GM12878 (cell line): ENCODE measurements at regions not wholly inside any gene's neighbourhood (a gene's known extent, or its start where the extent isn't known, plus 50 kb on each side); places are given as distances from the start of the nearest gene placed in this dataset.

ENCODE experiments used
- ATAC-seq: fragments of 200-7000 bp; cut with Tn5 transposase; 3 replicates; pipeline ENCODE4 v1.9.1; 2020; ENCODE audit warnings: mild to moderate bottlenecking, moderate library complexity
- BruUV-seq: library from RNA; stranded (reverse); fragments of 400-500 nt; replicated peaks from 2 replicates; lab custom pipeline; 2021; lab: Mats Ljungman, UMichigan
- CTCF ChIA-PET: fragments of 300-600 bp; sonication (Branson Sonifier 250); formaldehyde crosslinking; extraction: SDS; loops from one replicate; lab custom pipeline; 2021; ENCODE audit warnings: inconsistent platforms; lab: Yijun Ruan, JAX
- POLR2A ChIA-PET: fragments of 350-600 bp; formaldehyde crosslinking; extraction: SDS; loops from one replicate; lab custom pipeline; 2021; ENCODE audit warnings: inconsistent platforms; lab: Charles Lee
- RAD21 ChIA-PET: fragments of 300-600 bp; sonication (Branson Sonifier 250); formaldehyde crosslinking; loops from one replicate; lab custom pipeline; 2023; ENCODE audit warnings: antibody characterized with exemption; ENCODE audit not compliant: unreplicated experiment; lab: Charles Lee
- SMC1A ChIA-PET: fragments of 300-600 bp; sonication (Branson Sonifier 250); formaldehyde crosslinking; loops from one replicate; lab custom pipeline; 2023; ENCODE audit not compliant: unreplicated experiment, uncharacterized antibody; lab: Charles Lee
- DNase-seq: peaks from one replicate; pipeline ENCODE4 v3.0.0-alpha.2; 2011; ENCODE audit warnings: low read depth, low spot score
- FAIRE-seq: peaks from 3 replicates; lab custom pipeline; 2011; peaks lifted over from hg19 to GRCh38; lab: Jason Lieb, UNC
- H2AFZ ChIP-seq: 2 replicates; pipeline ENCODE4 v1.6.0; 2011; ENCODE audit warnings: low read depth, low read length, control low read depth; ENCODE audit not compliant: control insufficient read depth
- H3K27ac ChIP-seq: 2 replicates; pipeline ENCODE4 v1.5.1; 2011; ENCODE audit warnings: control low read depth; ENCODE audit not compliant: control insufficient read depth, insufficient read depth
- H3K27me3 ChIP-seq, 2 experiments: replicated peaks in 1 of 2; 2 replicates each; pipeline versions ENCODE4 v1.6.0 to v1.6.1; 2011; ENCODE audit warnings: low read length in 1 of 2; ENCODE audit not compliant: control insufficient read depth in 2 of 2, insufficient read depth in 2 of 2
- H3K36me3 ChIP-seq, 2 experiments: 2 replicates each; pipeline ENCODE4 v1.5.1; 2011; ENCODE audit warnings: low read length in 1 of 2; ENCODE audit not compliant: control insufficient read depth in 2 of 2, insufficient read depth in 2 of 2
- H3K4me1 ChIP-seq: 2 replicates; pipeline ENCODE4 v1.6.1; 2011; ENCODE audit warnings: mild to moderate bottlenecking, low read length, moderate library complexity, mixed read lengths; ENCODE audit not compliant: control insufficient read depth, insufficient read depth
- H3K4me2 ChIP-seq: 2 replicates; pipeline ENCODE4 v1.6.0; 2011; ENCODE audit warnings: control low read depth; ENCODE audit not compliant: control insufficient read depth, insufficient read depth
- H3K4me3 ChIP-seq: fragments of 200-600 bp; sonication (generic); 2 replicates; pipeline ENCODE4 v1.5.1; 2016
- H3K79me2 ChIP-seq: 2 replicates; pipeline ENCODE4 v1.6.0; 2011; ENCODE audit warnings: low read length; ENCODE audit not compliant: control insufficient read depth, insufficient read depth
- H3K9ac ChIP-seq: 2 replicates; pipeline ENCODE4 v1.8.0; 2011; ENCODE audit warnings: low read length, control low read depth, mixed read lengths; ENCODE audit not compliant: control insufficient read depth, insufficient read depth
- H3K9me3 ChIP-seq: replicated peaks from 3 replicates; pipeline ENCODE4 v1.5.1; 2011; ENCODE audit warnings: mild to moderate bottlenecking, low read length; ENCODE audit not compliant: control insufficient read depth, insufficient read depth
- H4K20me1 ChIP-seq: 2 replicates; pipeline ENCODE4 v1.6.0; 2011; ENCODE audit not compliant: control insufficient read depth, insufficient read depth
- CEBPB ChIP-seq, 2 experiments: fragments of 150-350 bp in 1 of 2; IDR thresholded peaks; 2 replicates each; pipeline ENCODE4 v1.6.1; 2012 to 2014; ENCODE audit warnings: low read depth in 2 of 2, low read length in 2 of 2, borderline replicate concordance in 1 of 2, inconsistent platforms in 1 of 2
- CHD1 ChIP-seq: IDR thresholded peaks from 2 replicates; pipeline ENCODE4 v1.6.1; 2012; ENCODE audit warnings: low read depth, low read length, improper control_type of control experiment
- E2F8 ChIP-seq: fragments of 450-650 bp; IDR thresholded peaks from 2 replicates; pipeline ENCODE4 v1.6.1; 2018; ENCODE audit warnings: mild to moderate bottlenecking, low read depth, moderate library complexity; ENCODE audit not compliant: partially characterized antibody
- GATAD2B ChIP-seq: fragments of 450-650 bp; conservative IDR thresholded peaks from 2 replicates; pipeline ENCODE4 v1.6.1; 2017; ENCODE audit warnings: low read depth, mild to moderate bottlenecking, moderate library complexity
- KAT2A ChIP-seq: conservative IDR thresholded peaks from 2 replicates; pipeline ENCODE4 v1.6.1; 2011; ENCODE audit warnings: low read depth, low read length; ENCODE audit not compliant: control insufficient read depth
- MTA2 ChIP-seq: fragments of 450-650 bp; IDR thresholded peaks from 2 replicates; pipeline ENCODE4 v1.6.1; 2016; ENCODE audit warnings: low read depth, mild to moderate bottlenecking, moderate library complexity
- MYB ChIP-seq: fragments of 150-350 bp; IDR thresholded peaks from 2 replicates; pipeline ENCODE4 v1.6.1; 2014; ENCODE audit warnings: mild to moderate bottlenecking, low read depth, low read length, borderline replicate concordance
- MYC ChIP-seq: IDR thresholded peaks from 2 replicates; pipeline ENCODE4 v1.6.1; 2011; ENCODE audit warnings: mild to moderate bottlenecking, low read length, moderate library complexity, inconsistent platforms; ENCODE audit not compliant: insufficient read depth, insufficient replicate concordance, insufficient read length, severe bottlenecking
- NR2C1 ChIP-seq: fragments of 450-650 bp; IDR thresholded peaks from 2 replicates; pipeline ENCODE4 v1.6.1; 2017; ENCODE audit warnings: antibody characterized with exemption, mild to moderate bottlenecking, moderate library complexity
- RFX5 ChIP-seq: IDR thresholded peaks from 2 replicates; pipeline ENCODE4 v1.6.1; 2011; ENCODE audit warnings: low read depth, low read length, improper control_type of control experiment
- RUNX3 ChIP-seq: IDR thresholded peaks from 2 replicates; pipeline ENCODE4 v1.6.1; 2012; ENCODE audit warnings: low read length, inconsistent platforms
- SMAD1 ChIP-seq: fragments of 450-650 bp; IDR thresholded peaks from 2 replicates; pipeline ENCODE4 v1.6.1; 2018; ENCODE audit warnings: mild to moderate bottlenecking, low read depth; ENCODE audit not compliant: partially characterized antibody
- STAT1 ChIP-seq: fragments of 450-650 bp; conservative IDR thresholded peaks from 2 replicates; pipeline ENCODE4 v1.6.1; 2014; ENCODE audit warnings: antibody characterized with exemption, mild to moderate bottlenecking
- WRNIP1 ChIP-seq: IDR thresholded peaks from 2 replicates; pipeline ENCODE4 v1.6.1; 2011; ENCODE audit warnings: low read depth, low read length, improper control_type of control experiment, borderline replicate concordance
- YY1 ChIP-seq: IDR thresholded peaks from 2 replicates; pipeline ENCODE4 v1.6.1; 2011; ENCODE audit warnings: low read depth, mild to moderate bottlenecking, low read length
- ZNF24 ChIP-seq: fragments of 450-650 bp; IDR thresholded peaks from 2 replicates; pipeline ENCODE4 v1.6.1; 2017; ENCODE audit warnings: antibody characterized with exemption, mild to moderate bottlenecking
- ZNF274 ChIP-seq: IDR thresholded peaks from one replicate; pipeline ENCODE4 v1.8.0; 2011; ENCODE audit not compliant: insufficient read length, insufficient read depth
- WGBS: methylation state at CpG from one replicate; pipeline ENCODE4 v1.1.6; 2016; ENCODE audit warnings: low lambda C conversion rate; ENCODE audit not compliant: insufficient replicate concordance, insufficient coverage; ENCODE audit errors: missing lambda C conversion rate; 5-methylcytosine and 5-hydroxymethylcytosine counted together
- in situ Hi-C: fragments of 300-500 bp; cut with MboI; formaldehyde crosslinking; loops from 9 replicates; pipeline ENCODE4 v1.14.3; 2018; ENCODE audit warnings: mixed read lengths
- intact Hi-C: fragments of 100-400 bp; cut with micrococcal nuclease; formaldehyde crosslinking; loops from one replicate; pipeline ENCODE4 v1.14.2; 2022; ENCODE audit not compliant: unreplicated experiment

GRCh38 chr7:69428089-69428488 is 170.2 kb upstream of the AUTS2 start:
- ATAC-seq (no peak), FAIRE-seq (no peak), DNase-seq (no peak)
- H3K27ac ChIP-seq = no peak overlapping the region
- no peaks in the 10 kb centered on the region; the same call in 1 of the 2 replicates for H3K4me1 ChIP-seq
- H3K79me2 ChIP-seq = no peaks in the 10 kb centered on the region
- H3K36me3 ChIP-seq = no peaks in the 10 kb centered on the region
- RAD21 ChIA-PET = no interaction called here
- POLR2A ChIA-PET = no interaction called here
- H2AFZ ChIP-seq = no peak overlapping the region
- intact Hi-C loops (no loop called here), in situ Hi-C loops (no loop called here)
- H4K20me1 ChIP-seq = no peaks in the 10 kb centered on the region
- no peak overlapping the region for H3K9ac ChIP-seq
- no peak overlapping the region for H3K4me3 ChIP-seq
- TF ChIP-seq ZNF24 (no peak), SMAD1 (no peak), YY1 (no peak), GATAD2B (no peak), RUNX3 (no peak), WRNIP1 (no peak), KAT2A (no peak), MYC (no peak)
- SMC1A ChIA-PET = interaction anchor here (1.3 kb wide), 1 partner anchor 372 kb away, joined by 3 read pairs; no protein-coding TSS in a partner anchor
- no peaks in the 10 kb centered on the region; the same call in 2 of the 3 replicates for H3K9me3 ChIP-seq
- CTCF ChIA-PET = no interaction called here
- BruUV-seq = no TSS peak
- H3K4me2 ChIP-seq = no peak overlapping the region
- WGBS = 14% methylated on average over 4 of the region's 4 CpGs
- no peaks in the 10 kb centered on the region for H3K27me3 ChIP-seq

GRCh38 chr7:69429911-69430383 is 168.3 kb upstream of the AUTS2 start:
- FAIRE-seq (no peak), DNase-seq (no peak), ATAC-seq (no peak)
- intact Hi-C loops (loop anchor here (10.0 kb wide), 1 partner anchor 395 kb away; no protein-coding TSS in a partner anchor), in situ Hi-C loops (no loop called here)
- POLR2A ChIA-PET = no interaction called here
- BruUV-seq = no TSS peak
- no peak overlapping the region; the same call in 1 of the 2 replicates for H3K4me2 ChIP-seq
- H4K20me1 ChIP-seq = no peaks in the 10 kb centered on the region
- TF ChIP-seq CHD1 = no peak
- no peak for TF ChIP-seq CEBPB (IDR thresholded peaks at IDR 0.05; ENCODE audit: borderline replicate concordance in 1 of 2, low read depth in 2 of 2, low read length in 2 of 2)
- TF ChIP-seq GATAD2B = no peak
- TF ChIP-seq NR2C1 = no peak
- no peak for TF ChIP-seq E2F8
- no peak for TF ChIP-seq MYB
- TF ChIP-seq STAT1 = no peak
- no peak for TF ChIP-seq ZNF274
- no peak for TF ChIP-seq RFX5
- TF ChIP-seq MTA2 = no peak
- H3K36me3 ChIP-seq = no peaks in the 10 kb centered on the region
- H3K27ac ChIP-seq = no peak overlapping the region
- RAD21 ChIA-PET = interaction anchor here (1.0 kb wide), 1 partner anchor 395 kb away, joined by 3 read pairs; no protein-coding TSS in a partner anchor
- SMC1A ChIA-PET = no interaction called here
- H3K4me1 ChIP-seq = peaks cover 2% of the 10 kb centered on the region; the same call in 1 of the 2 replicates
- no peaks in the 10 kb centered on the region for H3K79me2 ChIP-seq
- H2AFZ ChIP-seq = peak overlapping the region; percentile 5; the same call in 1 of the 2 replicates
- no peak overlapping the region for H3K9ac ChIP-seq
- H3K27me3 ChIP-seq = no peaks in the 10 kb centered on the region
- CTCF ChIA-PET = interaction anchor here (1.0 kb wide), 1 partner anchor 29 kb away, joined by 3 read pairs; no protein-coding TSS in a partner anchor
- H3K4me3 ChIP-seq = no peak overlapping the region
- 22% methylated on average over 12 of the region's 16 CpGs for WGBS
- no peaks in the 10 kb centered on the region; the same call in 2 of the 3 replicates for H3K9me3 ChIP-seq
